GM11168 (cell line): ENCODE measurements at regions not wholly inside any gene's neighbourhood (a gene's known extent, or its start where the extent isn't known, plus 50 kb on each side); places are given as distances from the start of the nearest gene placed in this dataset.

Source experiments
- in situ Hi-C: fragments of 300-500 bp; cut with MboI; formaldehyde crosslinking; loops from one replicate; pipeline ENCODE4 v1.12.0; 2022; ENCODE audit warnings: low sequenced_read_pairs; ENCODE audit not compliant: unreplicated experiment

DNA sequence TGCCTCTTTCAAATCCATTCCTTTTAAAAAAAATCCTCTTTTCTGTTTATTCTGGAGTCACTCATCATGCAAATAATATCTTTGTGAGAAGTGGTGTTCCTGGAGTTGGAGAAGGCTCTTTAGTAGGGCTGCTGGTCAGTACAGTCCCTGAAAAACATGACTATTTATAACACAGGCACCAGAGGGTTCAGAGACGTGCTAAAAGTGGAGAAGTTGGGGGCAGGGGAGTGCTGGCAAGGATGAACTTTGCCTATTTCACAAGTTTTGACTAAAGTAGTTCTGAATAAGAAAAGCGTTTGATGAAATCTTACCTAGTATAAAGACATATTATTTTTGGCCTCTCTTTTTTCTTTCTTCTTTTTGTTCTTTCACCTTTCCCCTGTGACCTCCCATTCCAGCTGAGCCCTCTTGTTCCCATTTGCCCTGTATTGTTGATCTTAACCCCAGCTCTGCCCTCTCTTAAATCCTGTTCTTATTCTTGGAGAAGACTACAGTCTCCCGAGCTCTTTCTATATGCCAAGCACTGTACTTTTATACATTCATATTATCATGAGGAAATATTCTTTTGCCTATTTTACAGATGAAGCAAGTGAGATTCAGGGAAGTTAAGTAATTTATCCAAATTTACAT, 129.1 kb downstream of the TM9SF2 start:
- in situ Hi-C loops: no loop called here

DNA sequence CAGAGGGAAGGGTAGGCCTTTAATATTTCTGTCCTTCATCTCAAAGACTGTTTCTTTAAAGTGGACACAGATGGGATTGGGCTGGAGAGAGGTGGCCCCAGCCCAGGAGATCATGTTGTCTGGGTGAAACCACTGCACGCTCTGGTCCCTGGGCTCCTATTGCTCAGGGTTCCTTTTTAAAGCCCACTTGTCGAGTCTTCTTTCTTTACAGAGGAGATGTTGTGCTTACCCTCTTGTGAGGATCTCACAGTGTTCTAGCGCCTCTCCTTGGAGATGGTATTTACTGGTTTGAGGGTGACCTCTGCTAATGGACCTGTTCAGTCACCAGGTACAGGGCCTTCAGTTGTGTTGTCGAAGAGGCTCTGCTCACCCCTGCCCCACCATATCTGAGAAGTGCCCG, 128.4 kb downstream of the TM9SF2 start:
- in situ Hi-C loops: no loop called here

DNA sequence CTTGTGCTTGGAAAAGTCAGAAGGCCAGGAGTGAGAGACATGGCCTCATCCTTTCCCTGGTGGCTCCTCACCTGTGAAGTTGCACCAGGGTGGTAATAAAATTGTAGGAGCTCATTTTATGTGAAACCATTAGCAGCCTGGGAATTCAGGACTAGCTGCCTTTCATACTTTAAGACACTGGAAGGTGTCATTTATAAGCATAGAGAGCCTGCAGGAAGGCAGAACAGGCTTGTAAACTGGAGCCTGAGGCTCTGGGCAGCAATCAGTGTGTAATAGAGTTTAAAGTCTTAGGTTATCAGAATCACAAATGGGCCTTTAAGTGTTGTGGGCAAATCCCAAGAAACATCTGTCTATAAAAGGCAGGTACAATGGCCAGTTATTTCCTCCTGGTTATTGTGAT, 127.2 kb downstream of the TM9SF2 start:
- in situ Hi-C loops: no loop called here

DNA sequence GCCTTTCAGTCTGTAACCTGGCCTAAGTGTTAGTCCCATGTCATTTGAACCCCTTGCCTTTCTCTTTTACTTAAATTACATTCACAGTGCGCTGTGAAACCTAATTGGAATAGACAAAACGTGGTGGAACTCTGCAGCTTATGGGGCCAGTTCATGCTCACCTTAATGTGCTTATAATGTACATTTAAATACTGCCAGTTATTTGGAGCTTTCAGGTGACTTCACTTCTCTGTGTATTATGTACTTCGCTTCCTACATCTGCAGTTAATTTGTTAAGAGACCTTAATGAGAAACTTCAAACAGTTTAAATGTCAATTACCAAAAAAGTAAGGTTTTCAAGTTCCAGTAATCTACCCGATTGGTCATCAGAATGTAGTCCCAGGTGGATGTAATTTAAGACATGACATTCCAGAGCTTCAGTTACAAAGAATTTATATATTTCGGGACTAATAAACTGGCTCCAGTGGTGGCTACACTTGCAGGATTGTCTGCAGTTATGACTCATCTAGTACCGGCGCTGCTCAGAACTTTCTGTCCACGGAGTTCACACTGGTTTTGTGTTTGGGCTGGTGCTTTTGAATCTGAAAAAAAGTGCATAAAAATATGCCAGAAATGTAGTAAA, 125.3 kb downstream of the TM9SF2 start:
- in situ Hi-C loops: no loop called here

DNA sequence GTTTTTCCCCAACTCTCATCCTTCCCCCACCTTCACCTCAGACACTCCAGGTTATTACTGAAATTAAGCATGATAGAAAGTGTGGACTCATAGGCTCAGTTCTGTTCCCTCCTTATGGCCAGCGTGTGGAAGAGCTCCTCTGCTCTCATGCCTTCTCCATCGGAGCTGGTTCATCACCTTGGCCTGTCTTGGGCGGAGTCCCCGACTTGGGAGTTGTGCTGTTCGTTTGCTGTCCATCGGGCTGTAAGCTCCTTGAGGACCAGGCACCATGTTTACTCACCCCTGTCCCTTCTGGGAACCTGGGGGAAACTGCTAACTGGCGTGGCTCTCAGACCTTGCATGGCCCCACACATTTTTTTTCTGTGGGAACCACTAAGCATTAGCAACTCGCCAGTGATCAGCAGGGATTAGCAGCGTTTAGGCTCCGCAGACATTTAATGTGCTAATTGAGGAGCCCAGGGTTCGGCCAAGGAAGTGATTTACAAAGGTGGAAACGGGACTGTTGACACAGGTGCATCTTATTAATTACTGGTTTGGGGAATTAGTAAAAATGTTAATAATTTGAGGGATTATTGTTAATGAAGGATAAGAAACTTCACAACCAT, 123.8 kb downstream of the TM9SF2 start:
- in situ Hi-C loops: no loop called here

DNA sequence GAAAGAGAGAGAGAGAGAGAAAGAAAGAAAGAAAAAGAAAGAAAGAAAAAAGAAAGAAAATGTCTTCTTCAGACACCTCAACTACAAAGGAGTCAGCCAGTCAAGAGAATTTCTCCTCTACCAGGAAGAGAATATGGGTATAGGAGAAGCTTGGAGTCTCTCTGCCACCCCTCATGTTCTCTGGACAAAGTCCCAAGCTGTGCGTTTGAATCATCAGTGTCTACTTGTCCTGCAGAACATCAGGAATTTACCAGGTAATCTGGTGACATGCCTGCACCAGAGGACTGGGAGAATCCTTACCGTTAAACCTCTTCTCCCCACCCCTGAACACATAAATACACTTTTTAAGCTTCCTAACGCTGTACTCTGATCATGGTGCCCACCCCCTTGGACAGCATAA, 119.5 kb downstream of the TM9SF2 start:
- in situ Hi-C loops: no loop called here

GRCh38 chr13:99619207-99619606, 117.9 kb downstream of the TM9SF2 start:
- in situ Hi-C loops: no loop called here

- in situ Hi-C loops: no loop called here
These were observed 116.4 kb downstream of the TM9SF2 start for GRCh38 chr13:99617474-99618255.

GRCh38 chr13:99614465-99614885, 113.2 kb downstream of the TM9SF2 start:
- in situ Hi-C loops: no loop called here
